ENCODE measurements at regions not wholly inside any gene's neighbourhood (a gene's known extent, or its start where the extent isn't known, plus 50 kb on each side); places are given as distances from the start of the nearest gene placed in this dataset.

- no peaks in the 10 kb centered on the region for H3K9me3 ChIP-seq (ENCODE audit: control insufficient read depth in 1 of 2, low read length in 2 of 2)
- no peak overlapping the region for H3K27ac Mint-ChIP-seq
- no peaks in the 10 kb centered on the region for H3K27me3 ChIP-seq (ENCODE audit: insufficient read depth, low read length)
- no peaks in the 10 kb centered on the region for H3K27me3 Mint-ChIP-seq
- no peaks in the 10 kb centered on the region for H3K36me3 ChIP-seq (ENCODE audit: insufficient read depth, low read length)
- H3K4me3 ChIP-seq (ENCODE audit: low read length in 2 of 2) = no peak overlapping the region
- no peaks in the 10 kb centered on the region for H3K36me3 Mint-ChIP-seq
- ChIA-PET CTCF (ENCODE audit: partially characterized antibody) (no interaction called here), POLR2A (ENCODE audit: partially characterized antibody) (no interaction called here)
- no peak overlapping the region for H3K27ac ChIP-seq (ENCODE audit: low read depth, low read length)
- intact Hi-C loops (cut with micrococcal nuclease) = no loop called here
- no peak overlapping the region for H3K4me3 Mint-ChIP-seq
- H3K4me1 ChIP-seq (ENCODE audit: insufficient read depth, low read length) = no peaks in the 10 kb centered on the region
- H3K4me1 Mint-ChIP-seq = no peaks in the 10 kb centered on the region
- H3K9me3 Mint-ChIP-seq = peaks cover 0 to 14% (median 7%) of the 10 kb centered on the region in 8 donors
- no peak for DNase-seq
Observed at GRCh38 chr5:8923526-8923925, 622.3 kb downstream of the SEMA5A start.

GRCh38 chr5:8924054-8924793 lies 621.7 kb downstream of the SEMA5A start:
- ChIA-PET CTCF (ENCODE audit: partially characterized antibody) (no interaction called here), POLR2A (ENCODE audit: partially characterized antibody) (no interaction called here)
- H3K4me3 Mint-ChIP-seq = no peak overlapping the region
- no peak overlapping the region for H3K27ac Mint-ChIP-seq
- no peaks in the 10 kb centered on the region for H3K9me3 ChIP-seq (ENCODE audit: control insufficient read depth in 1 of 2, low read length in 2 of 2)
- DNase-seq = no peak
- intact Hi-C loops (cut with micrococcal nuclease) = no loop called here
- H3K4me1 Mint-ChIP-seq = no peaks in the 10 kb centered on the region
- H3K27me3 ChIP-seq (ENCODE audit: insufficient read depth, low read length) = no peaks in the 10 kb centered on the region
- no peaks in the 10 kb centered on the region for H3K4me1 ChIP-seq (ENCODE audit: insufficient read depth, low read length)
- peaks cover 0 to 17% (median 7%) of the 10 kb centered on the region in 8 donors for H3K9me3 Mint-ChIP-seq
- H3K4me3 ChIP-seq (ENCODE audit: low read length in 2 of 2) = no peak overlapping the region
- H3K36me3 Mint-ChIP-seq = no peaks in the 10 kb centered on the region
- H3K27ac ChIP-seq (ENCODE audit: low read depth, low read length) = no peak overlapping the region
- H3K36me3 ChIP-seq (ENCODE audit: insufficient read depth, low read length) = no peaks in the 10 kb centered on the region
- no peaks in the 10 kb centered on the region for H3K27me3 Mint-ChIP-seq

- Histone ChIP-seq H3K27me3 (ENCODE audit: insufficient read depth, low read length) (no peaks in the 10 kb centered on the region), H3K27ac (ENCODE audit: low read depth, low read length) (no peak overlapping the region), H3K4me3 (ENCODE audit: low read length in 2 of 2) (no peak overlapping the region), H3K36me3 (ENCODE audit: insufficient read depth, low read length) (no peaks in the 10 kb centered on the region), H3K9me3 (ENCODE audit: control insufficient read depth in 1 of 2, low read length in 2 of 2) (no peaks in the 10 kb centered on the region), H3K4me1 (ENCODE audit: insufficient read depth, low read length) (no peaks in the 10 kb centered on the region)
- no peaks in the 10 kb centered on the region for H3K4me1 Mint-ChIP-seq
- no peak for DNase-seq
- no peak overlapping the region for H3K27ac Mint-ChIP-seq
- H3K4me3 Mint-ChIP-seq = no peak overlapping the region
- H3K9me3 Mint-ChIP-seq = peaks cover 0 to 18% (median 8%) of the 10 kb centered on the region in 8 donors
- no peaks in the 10 kb centered on the region for H3K36me3 Mint-ChIP-seq
- no peaks in the 10 kb centered on the region for H3K27me3 Mint-ChIP-seq
- intact Hi-C loops (cut with micrococcal nuclease) = no loop called here
- POLR2A ChIA-PET (ENCODE audit: partially characterized antibody) = no interaction called here
- CTCF ChIA-PET (ENCODE audit: partially characterized antibody) = no interaction called here
Observed at GRCh38 chr5:8930021-8930420, 615.9 kb downstream of the SEMA5A start.

GRCh38 chr5:8934455-8934854 lies 611.4 kb downstream of the SEMA5A start:
- POLR2A ChIA-PET (ENCODE audit: partially characterized antibody) = no interaction called here
- H3K27ac Mint-ChIP-seq = no peak overlapping the region
- CTCF ChIA-PET (ENCODE audit: partially characterized antibody) = no interaction called here
- Histone ChIP-seq H3K9me3 (ENCODE audit: control insufficient read depth in 1 of 2, low read length in 2 of 2) (no peaks in the 10 kb centered on the region), H3K4me3 (ENCODE audit: low read length in 2 of 2) (no peak overlapping the region), H3K36me3 (ENCODE audit: insufficient read depth, low read length) (no peaks in the 10 kb centered on the region), H3K27ac (ENCODE audit: low read depth, low read length) (no peak overlapping the region), H3K4me1 (ENCODE audit: insufficient read depth, low read length) (no peaks in the 10 kb centered on the region), H3K27me3 (ENCODE audit: insufficient read depth, low read length) (no peaks in the 10 kb centered on the region)
- peaks cover 2 to 36% (median 22%) of the 10 kb centered on the region in 8 donors for H3K9me3 Mint-ChIP-seq
- no peak overlapping the region for H3K4me3 Mint-ChIP-seq
- DNase-seq = no peak
- intact Hi-C loops (cut with micrococcal nuclease) = no loop called here
- H3K4me1 Mint-ChIP-seq = no peaks in the 10 kb centered on the region
- H3K27me3 Mint-ChIP-seq = no peaks in the 10 kb centered on the region
- H3K36me3 Mint-ChIP-seq = no peaks in the 10 kb centered on the region

GRCh38 chr5:8940934-8941333 lies 604.9 kb downstream of the SEMA5A start:
- no peaks in the 10 kb centered on the region for H3K9me3 ChIP-seq (ENCODE audit: control insufficient read depth in 1 of 2, low read length in 2 of 2)
- Mint-ChIP-seq H3K27me3 (no peaks in the 10 kb centered on the region), H3K4me3 (no peak overlapping the region), H3K27ac (no peak overlapping the region), H3K9me3 (peaks cover 4 to 35% (median 17%) of the 10 kb centered on the region in 8 donors), H3K4me1 (no peaks in the 10 kb centered on the region), H3K36me3 (no peaks in the 10 kb centered on the region)
- intact Hi-C loops (cut with micrococcal nuclease) = no loop called here
- ChIA-PET CTCF (ENCODE audit: partially characterized antibody) (no interaction called here), POLR2A (ENCODE audit: partially characterized antibody) (no interaction called here)
- H3K27me3 ChIP-seq (ENCODE audit: insufficient read depth, low read length) = no peaks in the 10 kb centered on the region
- no peak overlapping the region for H3K4me3 ChIP-seq (ENCODE audit: low read length in 2 of 2)
- no peak overlapping the region for H3K27ac ChIP-seq (ENCODE audit: low read depth, low read length)
- H3K36me3 ChIP-seq (ENCODE audit: insufficient read depth, low read length) = no peaks in the 10 kb centered on the region
- no peaks in the 10 kb centered on the region for H3K4me1 ChIP-seq (ENCODE audit: insufficient read depth, low read length)
- DNase-seq = no peak

GRCh38 chr5:8943301-8943700 lies 602.6 kb downstream of the SEMA5A start:
- intact Hi-C loops (cut with micrococcal nuclease) = no loop called here
- H3K36me3 Mint-ChIP-seq = no peaks in the 10 kb centered on the region
- POLR2A ChIA-PET (ENCODE audit: partially characterized antibody) = no interaction called here

GRCh38 chr5:8944005-8944404 lies 601.9 kb downstream of the SEMA5A start:
- Mint-ChIP-seq H3K4me3 (no peak overlapping the region), H3K9me3 (peaks cover 4 to 18% (median 13%) of the 10 kb centered on the region in 8 donors), H3K36me3 (no peaks in the 10 kb centered on the region), H3K27me3 (no peaks in the 10 kb centered on the region), H3K27ac (no peak overlapping the region), H3K4me1 (no peaks in the 10 kb centered on the region)
- no peak overlapping the region for H3K4me3 ChIP-seq (ENCODE audit: low read length in 2 of 2)
- no peaks in the 10 kb centered on the region for H3K9me3 ChIP-seq (ENCODE audit: control insufficient read depth in 1 of 2, low read length in 2 of 2)
- H3K27me3 ChIP-seq (ENCODE audit: insufficient read depth, low read length) = no peaks in the 10 kb centered on the region
- ChIA-PET POLR2A (ENCODE audit: partially characterized antibody) (no interaction called here), CTCF (ENCODE audit: partially characterized antibody) (no interaction called here)
- no peaks in the 10 kb centered on the region for H3K4me1 ChIP-seq (ENCODE audit: insufficient read depth, low read length)
- no peak for DNase-seq
- H3K36me3 ChIP-seq (ENCODE audit: insufficient read depth, low read length) = no peaks in the 10 kb centered on the region
- H3K27ac ChIP-seq (ENCODE audit: low read depth, low read length) = no peak overlapping the region
- intact Hi-C loops (cut with micrococcal nuclease) = no loop called here

More at GRCh38 chr5:8943301-8943700, 602.6 kb downstream of the SEMA5A start:
- Mint-ChIP-seq H3K4me1 (no peaks in the 10 kb centered on the region), H3K27me3 (no peaks in the 10 kb centered on the region), H3K27ac (no peak overlapping the region), H3K9me3 (peaks cover 4 to 23% (median 13%) of the 10 kb centered on the region in 8 donors), H3K4me3 (no peak overlapping the region)
- CTCF ChIA-PET (ENCODE audit: partially characterized antibody) = no interaction called here
- H3K9me3 ChIP-seq (ENCODE audit: control insufficient read depth in 1 of 2, low read length in 2 of 2) = no peaks in the 10 kb centered on the region
- no peak overlapping the region for H3K27ac ChIP-seq (ENCODE audit: low read depth, low read length)
- no peak overlapping the region for H3K4me3 ChIP-seq (ENCODE audit: low read length in 2 of 2)
- H3K27me3 ChIP-seq (ENCODE audit: insufficient read depth, low read length) = no peaks in the 10 kb centered on the region
- no peaks in the 10 kb centered on the region for H3K36me3 ChIP-seq (ENCODE audit: insufficient read depth, low read length)
- no peaks in the 10 kb centered on the region for H3K4me1 ChIP-seq (ENCODE audit: insufficient read depth, low read length)
- no peak for DNase-seq

GRCh38 chr5:8945972-8946371 lies 599.9 kb downstream of the SEMA5A start:
- no peak overlapping the region for H3K4me3 Mint-ChIP-seq
- intact Hi-C loops (cut with micrococcal nuclease) = no loop called here
- CTCF ChIA-PET (ENCODE audit: partially characterized antibody) = no interaction called here
- Histone ChIP-seq H3K4me3 (ENCODE audit: low read length in 2 of 2) (no peak overlapping the region), H3K4me1 (ENCODE audit: insufficient read depth, low read length) (no peaks in the 10 kb centered on the region), H3K27me3 (ENCODE audit: insufficient read depth, low read length) (no peaks in the 10 kb centered on the region), H3K9me3 (ENCODE audit: control insufficient read depth in 1 of 2, low read length in 2 of 2) (no peaks in the 10 kb centered on the region), H3K36me3 (ENCODE audit: insufficient read depth, low read length) (no peaks in the 10 kb centered on the region), H3K27ac (ENCODE audit: low read depth, low read length) (no peak overlapping the region)
- no peak overlapping the region for H3K27ac Mint-ChIP-seq
- H3K27me3 Mint-ChIP-seq = no peaks in the 10 kb centered on the region
- H3K36me3 Mint-ChIP-seq = no peaks in the 10 kb centered on the region
- H3K4me1 Mint-ChIP-seq = no peaks in the 10 kb centered on the region
- no peak for DNase-seq
- POLR2A ChIA-PET (ENCODE audit: partially characterized antibody) = no interaction called here
- H3K9me3 Mint-ChIP-seq = peaks cover 4 to 13% (median 8%) of the 10 kb centered on the region in 8 donors

Measured in CD4-positive, alpha-beta memory T cell (primary cell).